GM13976 (cell line): ENCODE measurements at regions not wholly inside any gene's neighbourhood (a gene's known extent, or its start where the extent isn't known, plus 50 kb on each side); places are given as distances from the start of the nearest gene placed in this dataset.
"Not testable (repeated sequence)": the region's sequence is repeated elsewhere in the genome, so short reads cannot be mapped to it uniquely, and the experiment has no call there.

Experiments
- DNase-seq: peaks from one replicate; pipeline ENCODE4 v3.0.0; 2012; ENCODE audit warnings: low spot score
- in situ Hi-C: fragments of 300-500 bp; cut with MboI; formaldehyde crosslinking; loops from one replicate; pipeline ENCODE4 v1.12.0; 2022; ENCODE audit warnings: low sequenced_read_pairs, mixed read lengths, inconsistent platforms; ENCODE audit not compliant: unreplicated experiment
- TF ChIP-seq, protein P1 (sequence below): IDR thresholded peaks from 2 replicates; pipeline ENCODE4 v1.5.1; 2012; ENCODE audit warnings: borderline replicate concordance, mild to moderate bottlenecking; ENCODE audit not compliant: insufficient read depth; ENCODE audit errors: extremely low read depth, missing control alignments, control extremely low read depth

DNA sequence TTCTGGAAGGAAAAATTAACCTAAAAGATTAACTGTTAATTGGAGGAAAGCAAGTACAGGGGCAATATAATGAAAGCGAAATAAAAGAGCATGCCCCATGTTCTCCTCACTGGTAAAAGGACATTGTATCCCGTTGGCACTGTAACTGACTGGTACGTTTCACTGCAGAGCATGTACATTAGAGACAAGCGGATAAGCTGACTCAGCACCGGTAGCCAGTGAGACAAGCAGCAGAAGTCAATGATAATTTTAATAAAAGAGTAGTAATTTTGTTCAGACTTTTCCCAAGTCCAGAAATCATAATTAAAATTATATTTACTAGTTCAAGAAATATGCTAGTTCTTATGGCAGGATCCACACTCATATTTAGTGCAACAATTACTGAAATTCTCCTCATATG lies 161.5 kb upstream of the VWC2 start:
- no peak for DNase-seq
- TF ChIP-seq, protein P1, sequence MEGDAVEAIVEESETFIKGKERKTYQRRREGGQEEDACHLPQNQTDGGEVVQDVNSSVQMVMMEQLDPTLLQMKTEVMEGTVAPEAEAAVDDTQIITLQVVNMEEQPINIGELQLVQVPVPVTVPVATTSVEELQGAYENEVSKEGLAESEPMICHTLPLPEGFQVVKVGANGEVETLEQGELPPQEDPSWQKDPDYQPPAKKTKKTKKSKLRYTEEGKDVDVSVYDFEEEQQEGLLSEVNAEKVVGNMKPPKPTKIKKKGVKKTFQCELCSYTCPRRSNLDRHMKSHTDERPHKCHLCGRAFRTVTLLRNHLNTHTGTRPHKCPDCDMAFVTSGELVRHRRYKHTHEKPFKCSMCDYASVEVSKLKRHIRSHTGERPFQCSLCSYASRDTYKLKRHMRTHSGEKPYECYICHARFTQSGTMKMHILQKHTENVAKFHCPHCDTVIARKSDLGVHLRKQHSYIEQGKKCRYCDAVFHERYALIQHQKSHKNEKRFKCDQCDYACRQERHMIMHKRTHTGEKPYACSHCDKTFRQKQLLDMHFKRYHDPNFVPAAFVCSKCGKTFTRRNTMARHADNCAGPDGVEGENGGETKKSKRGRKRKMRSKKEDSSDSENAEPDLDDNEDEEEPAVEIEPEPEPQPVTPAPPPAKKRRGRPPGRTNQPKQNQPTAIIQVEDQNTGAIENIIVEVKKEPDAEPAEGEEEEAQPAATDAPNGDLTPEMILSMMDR, result no peak
- in situ Hi-C loops, result no loop called here

DNA sequence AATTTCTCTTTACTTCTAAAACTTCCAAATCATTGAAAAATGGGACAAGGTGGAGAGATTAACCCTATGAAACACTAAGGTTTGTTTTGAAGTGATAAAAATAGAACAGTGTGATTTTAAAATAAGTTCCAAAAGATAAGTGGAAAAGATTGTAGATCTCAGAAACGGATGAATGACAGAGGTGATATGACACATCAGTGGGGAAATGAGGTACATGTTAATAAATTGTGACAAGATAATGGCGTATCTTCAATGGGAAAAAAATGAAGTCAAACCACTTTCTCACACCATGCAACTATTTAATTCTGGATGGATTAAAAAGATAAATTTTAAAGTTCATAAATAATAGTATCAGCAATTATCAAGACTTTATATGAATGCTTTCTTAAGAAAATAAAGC lies 159.7 kb upstream of the VWC2 start:
- no peak for DNase-seq
- TF ChIP-seq, protein P1, result no peak
- in situ Hi-C loops, result no loop called here

DNA sequence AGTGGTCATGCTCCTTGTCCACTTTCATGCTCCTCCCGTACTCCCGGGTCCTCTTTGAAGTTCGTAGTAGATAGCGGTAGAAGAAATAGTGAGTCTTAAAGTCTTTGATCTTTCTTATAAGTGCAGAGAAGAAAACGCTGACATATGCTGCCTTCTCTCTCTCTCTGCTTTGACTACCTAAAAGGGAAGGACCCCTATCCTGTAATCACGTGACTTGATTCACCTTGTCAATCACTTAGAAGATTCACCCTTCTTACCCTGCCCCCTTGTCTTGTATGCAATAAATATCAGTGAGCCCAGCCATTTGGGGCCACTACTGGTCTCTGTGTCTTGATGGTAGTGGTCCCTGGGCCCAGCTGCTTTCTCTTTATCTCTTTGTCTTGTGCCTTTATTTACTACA lies 158.5 kb upstream of the VWC2 start:
- DNase-seq, in situ Hi-C loops: not testable (repeated sequence)

DNA sequence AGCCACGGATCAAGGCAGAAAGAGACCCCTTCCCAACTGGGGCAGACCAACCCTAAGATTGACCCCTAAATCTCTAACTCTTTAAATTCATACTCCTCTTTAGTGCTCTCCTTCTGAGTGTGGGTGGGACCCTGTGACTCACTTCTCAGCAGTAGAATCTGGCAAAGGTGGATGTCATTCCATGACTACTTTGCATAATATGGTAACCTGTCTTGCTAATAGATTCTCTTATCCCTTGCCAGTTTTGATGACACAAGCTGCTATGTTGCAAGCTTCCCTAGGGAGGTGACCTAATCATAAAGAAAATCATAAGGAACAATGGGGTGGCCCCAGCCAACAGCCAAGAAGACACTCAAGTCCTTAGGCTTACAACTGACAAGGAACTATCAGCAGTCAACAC lies 155.4 kb upstream of the VWC2 start:
- in situ Hi-C loops, result no loop called here
- TF ChIP-seq, protein P1, result no peak
- no peak for DNase-seq

DNA sequence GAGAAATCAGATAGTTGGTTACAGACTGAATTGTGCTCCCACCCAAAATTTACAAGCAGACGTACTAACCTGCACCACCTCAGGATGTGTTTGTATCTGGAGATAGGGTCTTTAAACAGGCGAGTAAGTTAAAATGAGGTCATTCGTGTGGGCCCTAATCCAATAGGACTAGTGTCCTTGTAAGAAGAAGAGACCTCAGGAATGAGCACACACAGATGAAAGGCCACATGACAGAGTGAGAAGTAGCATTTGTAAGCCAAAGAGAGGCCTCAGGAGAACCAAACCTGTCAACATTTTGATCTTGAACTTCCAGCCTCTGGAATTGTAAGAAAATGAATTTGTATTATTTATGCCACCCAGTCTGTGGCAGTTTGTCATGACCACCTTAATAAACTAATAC lies 149.5 kb upstream of the VWC2 start:
- TF ChIP-seq, protein P1, result no peak
- in situ Hi-C loops, result no loop called here
- DNase-seq, result no peak

DNA sequence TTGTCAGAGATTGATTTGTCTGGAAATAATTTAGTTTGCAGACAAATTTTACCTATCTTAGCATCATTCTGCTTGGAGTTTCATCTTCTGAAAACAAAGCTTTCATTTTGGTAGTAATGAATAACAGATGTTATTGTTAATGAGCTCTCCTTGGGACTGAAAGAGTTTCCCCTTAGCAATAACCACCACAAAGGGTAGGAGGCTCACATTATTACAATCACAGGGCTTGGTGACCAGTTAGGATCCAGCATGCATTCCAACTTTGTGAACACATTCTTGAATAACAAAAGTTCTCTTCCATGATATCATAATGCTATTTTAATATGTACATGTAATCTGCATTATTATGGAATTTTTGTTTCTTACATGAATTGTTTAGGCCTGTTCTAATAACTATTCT lies 148.8 kb upstream of the VWC2 start:
- in situ Hi-C loops, result no loop called here
- no peak for DNase-seq
- TF ChIP-seq, protein P1, result no peak

DNA sequence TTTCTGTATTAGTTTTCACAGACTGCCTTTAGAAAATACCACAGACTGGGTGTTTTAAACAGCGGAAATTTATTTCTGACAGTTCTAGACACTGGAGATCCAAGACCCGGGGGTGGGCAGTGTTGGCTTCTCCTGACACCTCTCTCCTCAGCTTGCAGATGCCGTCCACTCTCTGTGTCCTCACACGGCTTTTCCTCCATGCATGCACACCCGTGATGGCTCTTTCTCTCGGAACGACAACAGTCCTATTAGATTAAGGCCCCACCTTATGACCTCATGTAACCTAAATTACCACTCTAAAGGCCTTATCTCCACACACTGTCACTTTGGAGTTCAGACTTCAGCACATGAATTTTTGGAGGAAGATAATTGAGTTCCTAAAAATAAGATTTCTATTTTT lies 142.9 kb upstream of the VWC2 start:
- TF ChIP-seq, protein P1, result no peak
- in situ Hi-C loops, result no loop called here
- DNase-seq, result no peak
